Skin epidermis (tissue), 12 donors: ENCODE measurements at regions not wholly inside any gene's neighbourhood (a gene's known extent, or its start where the extent isn't known, plus 50 kb on each side); places are given as distances from the start of the nearest gene placed in this dataset.

ENCODE experiments used
- H3K27ac ChIP-seq, 21 experiments: fragments of 200-600 bp; sonication (generic) in 11 of 21; one replicate each; pipeline ENCODE4 v1.5.0; 2020; ENCODE audit warnings: mild to moderate bottlenecking in 3 of 21, inconsistent platforms in 2 of 21, moderate library complexity in 2 of 21
- H3K4me3 ChIP-seq, 7 experiments: fragments of 200-600 bp; sonication (generic) in 2 of 7; one replicate each; pipeline ENCODE4 v1.5.0; 2020; ENCODE audit warnings: inconsistent platforms in 2 of 7, mild to moderate bottlenecking in 2 of 7, moderate library complexity in 1 of 7

DNA sequence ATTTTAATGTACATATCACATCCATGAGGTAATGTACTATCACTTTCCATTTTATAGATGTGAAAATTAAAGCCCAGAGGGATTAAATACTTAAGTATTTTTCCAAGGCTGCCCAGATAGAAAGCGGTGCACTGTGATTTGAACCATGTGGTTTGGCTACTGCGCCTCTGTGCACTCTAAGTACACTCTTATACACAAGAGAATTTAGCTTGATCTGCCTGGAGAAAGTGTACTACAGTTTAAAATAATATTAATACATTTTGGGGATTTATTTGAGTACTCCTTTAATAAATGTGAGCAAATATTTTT lies 360.4 kb upstream of the ACTBL2 start:
- Histone ChIP-seq H3K4me3 (no peak overlapping the region), H3K27ac (no peak overlapping the region)

GRCh38 chr5:57842364-57843058 lies 359.9 kb upstream of the ACTBL2 start:
- Histone ChIP-seq H3K27ac (peak overlapping the region in 4 of 21 experiments; percentile 5 to 63 (median 40)), H3K4me3 (no peak overlapping the region)

DNA sequence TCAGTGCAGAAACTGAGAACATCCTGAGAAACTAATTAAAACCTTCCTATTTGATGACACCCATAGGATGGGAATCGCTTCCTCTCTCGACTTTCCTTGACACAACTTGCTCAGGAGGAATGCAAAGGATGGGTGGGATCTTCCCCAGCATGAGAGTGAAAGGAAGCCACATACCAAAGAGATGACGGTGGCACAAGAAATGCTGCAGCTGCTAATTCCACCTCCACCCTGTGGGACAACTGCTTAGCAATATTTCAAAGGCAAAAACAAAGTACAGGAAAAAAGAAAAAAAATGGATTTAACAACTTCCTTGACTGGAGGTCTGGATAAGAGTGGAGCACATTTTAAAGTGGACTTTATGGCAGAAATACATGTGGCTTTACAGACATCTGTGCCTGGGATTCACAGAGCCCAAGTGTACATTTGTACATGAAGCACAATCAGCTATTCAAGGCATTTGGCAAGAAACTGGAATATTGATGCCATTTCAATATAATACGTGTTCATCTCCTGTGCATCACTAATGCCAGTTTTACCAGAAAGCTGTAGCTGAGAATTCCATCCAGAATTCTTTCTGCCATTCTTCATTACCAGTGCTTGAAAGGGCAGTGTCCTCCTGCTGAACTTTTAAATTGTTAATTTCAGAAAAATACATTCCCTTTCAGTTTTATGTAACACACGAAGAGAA lies 359.2 kb upstream of the ACTBL2 start:
- Histone ChIP-seq H3K4me3 (no peak overlapping the region), H3K27ac (peak overlapping the region in 6 of 21 experiments; percentile 5 to 63 (median 30))

DNA sequence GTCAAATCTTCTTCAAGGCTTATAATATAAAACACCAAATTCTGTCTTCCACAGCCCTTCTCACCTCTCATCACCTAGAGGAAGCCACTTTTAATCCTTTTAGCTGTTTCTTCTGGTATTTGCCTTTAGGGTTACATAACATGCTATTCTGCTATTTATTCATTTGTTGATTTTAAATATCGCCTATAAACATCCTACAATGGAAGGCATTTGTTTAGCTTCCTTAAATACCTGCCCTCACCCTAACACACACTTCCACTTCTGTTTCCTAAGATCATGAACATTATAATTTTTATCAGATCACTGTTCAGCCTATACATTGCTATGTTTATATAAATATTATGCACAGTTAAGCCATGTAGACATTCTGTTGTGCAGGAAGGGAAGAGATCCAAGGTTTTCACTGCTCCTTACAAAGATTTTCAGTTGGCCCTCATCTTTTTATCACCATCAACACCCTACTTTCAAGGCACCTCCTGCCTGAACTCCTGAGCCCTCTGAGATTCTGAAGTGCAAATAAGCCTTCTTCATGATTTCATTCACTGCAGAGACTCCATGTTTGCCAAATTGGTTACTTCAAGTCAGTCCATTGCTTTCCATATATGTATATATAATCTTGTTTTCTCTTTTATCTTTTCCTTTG lies 356.9 kb upstream of the ACTBL2 start:
- H3K4me3 ChIP-seq = no peak overlapping the region
- peak overlapping the region in 1 of 21 experiments; percentile 17 for H3K27ac ChIP-seq

DNA sequence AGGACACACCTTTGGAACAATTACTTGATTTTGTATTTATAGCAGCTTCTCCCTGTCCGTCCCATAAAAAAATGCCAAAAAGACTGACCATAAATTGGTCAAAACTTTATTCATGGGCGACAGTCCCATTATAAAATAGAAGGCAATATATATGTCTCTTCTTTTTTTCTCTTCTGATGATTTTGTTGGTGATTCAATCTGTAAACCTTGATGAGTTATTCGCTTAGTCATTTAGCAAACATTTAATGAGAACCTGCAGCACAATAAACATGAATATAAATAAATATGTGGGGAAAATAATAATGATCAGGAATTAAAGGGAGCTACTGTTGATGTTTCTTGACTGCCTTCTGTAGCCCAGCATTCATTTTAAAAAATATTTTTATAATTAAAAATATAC lies 356.4 kb upstream of the ACTBL2 start:
- Histone ChIP-seq H3K4me3 (no peak overlapping the region), H3K27ac (peak overlapping the region in 1 of 21 experiments; percentile 17)

GRCh38 chr5:57836921-57837320 lies 354.3 kb upstream of the ACTBL2 start:
- H3K27ac ChIP-seq = peak overlapping the region in 4 of 21 experiments; percentile 25 to 52 (median 36)
- no peak overlapping the region for H3K4me3 ChIP-seq

DNA sequence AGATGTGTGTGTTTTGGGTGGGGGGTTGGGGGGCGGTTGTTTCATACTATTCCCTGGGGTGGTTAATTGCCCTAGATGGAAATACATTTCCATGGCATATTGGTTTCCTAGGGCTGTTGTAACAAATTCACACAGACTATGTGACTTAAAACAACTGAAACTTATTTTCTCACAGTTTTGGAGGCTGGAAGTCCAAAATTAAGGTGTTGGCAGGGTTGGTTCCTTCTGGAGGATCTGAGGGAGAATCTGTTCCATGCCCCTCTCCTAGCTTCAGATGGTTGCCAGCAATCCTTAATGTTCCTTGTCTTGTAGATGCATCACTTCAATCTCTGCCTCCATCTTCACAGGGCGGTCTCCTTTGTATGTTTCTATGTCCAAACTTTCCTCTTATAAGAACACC lies 353.7 kb upstream of the ACTBL2 start:
- no peak overlapping the region for H3K4me3 ChIP-seq

DNA sequence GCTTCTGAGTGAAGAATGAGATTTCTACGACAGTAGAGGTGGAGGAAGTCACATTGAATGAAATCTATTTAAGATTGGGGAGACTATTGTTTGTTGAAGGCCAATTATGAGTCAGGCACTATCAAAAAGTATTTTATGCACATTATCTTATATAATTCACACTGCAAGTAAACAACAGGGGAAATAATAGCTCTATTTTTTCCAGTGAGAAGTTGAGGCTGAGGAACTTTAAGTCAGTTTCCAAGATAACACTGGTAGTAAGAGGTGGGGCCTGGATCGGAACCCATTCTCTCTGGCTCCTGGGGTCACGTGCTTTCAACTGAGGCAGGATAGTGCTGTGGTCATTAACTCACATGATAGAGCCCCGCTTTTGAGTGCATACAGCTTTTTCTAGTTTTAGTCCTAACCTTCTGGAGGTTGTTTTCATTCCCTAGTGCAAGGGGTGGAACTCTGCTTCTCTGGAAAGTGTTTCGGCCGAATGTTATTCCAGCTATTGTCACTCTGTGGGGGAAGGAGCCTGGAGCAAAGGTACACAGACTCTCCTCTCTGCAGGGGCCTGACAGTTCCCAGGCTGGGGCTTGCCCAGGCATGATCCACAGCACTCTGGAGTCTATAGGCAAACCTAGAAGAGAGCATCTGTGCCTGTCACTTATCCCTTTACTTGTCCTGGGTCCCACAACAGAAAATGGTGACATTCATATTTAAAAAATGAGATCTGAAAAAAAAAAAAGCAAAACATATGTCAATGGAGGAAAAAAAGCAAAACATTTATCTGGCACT lies 352.4 kb upstream of the ACTBL2 start:
- Histone ChIP-seq H3K4me3 (no peak overlapping the region), H3K27ac (peak overlapping the region in 12 of 21 experiments; percentile 7 to 65 (median 43))

More for the DNA sequence above, 353.7 kb upstream of the ACTBL2 start:
- peak overlapping the region in 3 of 21 experiments; percentile 29 to 57 (median 43) for H3K27ac ChIP-seq

GRCh38 chr5:57833489-57833888 lies 350.9 kb upstream of the ACTBL2 start:
- Histone ChIP-seq H3K27ac (no peak overlapping the region), H3K4me3 (no peak overlapping the region)

DNA sequence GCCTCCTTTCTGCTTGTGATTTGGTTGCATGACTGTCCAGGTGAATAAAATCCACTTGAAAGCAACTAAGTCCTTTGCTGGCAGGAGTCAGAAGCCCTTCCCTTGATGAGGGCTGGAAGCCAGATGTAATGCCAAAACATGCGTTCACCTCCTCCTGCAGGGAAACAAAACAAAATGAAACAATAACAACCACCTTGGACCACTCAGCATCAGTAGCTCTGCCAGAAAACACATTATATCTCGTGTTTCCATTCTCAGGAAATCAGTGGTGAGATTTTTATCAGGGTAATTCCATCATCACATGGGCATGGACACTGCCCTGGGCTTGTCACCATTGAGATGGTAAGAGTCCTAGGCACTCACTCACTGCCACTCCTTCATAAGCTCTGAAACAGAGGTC lies 350.3 kb upstream of the ACTBL2 start:
- H3K27ac ChIP-seq = no peak overlapping the region
- H3K4me3 ChIP-seq = no peak overlapping the region

GRCh38 chr5:57831932-57832331 lies 349.3 kb upstream of the ACTBL2 start:
- Histone ChIP-seq H3K4me3 (no peak overlapping the region), H3K27ac (no peak overlapping the region)

DNA sequence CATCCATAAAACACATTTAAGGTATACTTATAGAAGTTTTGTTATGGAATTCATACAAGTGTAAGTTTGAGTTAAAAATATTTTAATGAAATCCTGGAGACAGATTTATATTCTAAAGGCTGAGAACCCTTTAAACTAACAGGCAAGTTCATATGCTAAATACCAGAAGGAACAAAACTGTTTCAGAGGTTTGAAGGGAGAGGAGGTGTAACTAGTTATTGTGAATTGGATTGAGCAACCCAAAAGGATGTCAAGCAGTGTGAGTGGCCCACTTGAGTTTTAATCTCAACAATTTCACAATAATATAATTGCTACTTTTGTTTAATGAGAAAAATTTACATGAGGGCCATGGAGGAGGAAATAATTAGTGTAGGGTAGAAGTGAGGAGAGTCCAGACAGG lies 348.5 kb upstream of the ACTBL2 start:
- Histone ChIP-seq H3K27ac (no peak overlapping the region), H3K4me3 (no peak overlapping the region)

DNA sequence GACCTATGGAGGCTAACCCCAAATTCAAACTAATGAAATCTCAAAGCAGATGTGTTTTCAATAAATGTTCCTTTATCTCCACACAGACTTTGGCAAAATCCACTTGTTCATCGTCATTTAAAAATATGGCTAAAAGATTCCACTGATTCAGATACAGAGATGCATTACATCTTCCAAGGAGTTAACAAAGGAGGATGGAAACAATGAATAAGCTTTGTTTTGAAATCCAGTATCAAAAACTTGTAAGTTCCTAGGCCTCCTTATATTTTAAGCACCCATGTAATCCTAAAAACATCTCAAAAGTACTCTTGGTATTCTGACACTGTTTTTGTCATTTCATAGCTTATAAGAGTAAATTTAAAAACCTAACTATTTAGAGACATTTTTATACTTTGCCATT lies 345.6 kb upstream of the ACTBL2 start:
- Histone ChIP-seq H3K4me3 (no peak overlapping the region), H3K27ac (no peak overlapping the region)

DNA sequence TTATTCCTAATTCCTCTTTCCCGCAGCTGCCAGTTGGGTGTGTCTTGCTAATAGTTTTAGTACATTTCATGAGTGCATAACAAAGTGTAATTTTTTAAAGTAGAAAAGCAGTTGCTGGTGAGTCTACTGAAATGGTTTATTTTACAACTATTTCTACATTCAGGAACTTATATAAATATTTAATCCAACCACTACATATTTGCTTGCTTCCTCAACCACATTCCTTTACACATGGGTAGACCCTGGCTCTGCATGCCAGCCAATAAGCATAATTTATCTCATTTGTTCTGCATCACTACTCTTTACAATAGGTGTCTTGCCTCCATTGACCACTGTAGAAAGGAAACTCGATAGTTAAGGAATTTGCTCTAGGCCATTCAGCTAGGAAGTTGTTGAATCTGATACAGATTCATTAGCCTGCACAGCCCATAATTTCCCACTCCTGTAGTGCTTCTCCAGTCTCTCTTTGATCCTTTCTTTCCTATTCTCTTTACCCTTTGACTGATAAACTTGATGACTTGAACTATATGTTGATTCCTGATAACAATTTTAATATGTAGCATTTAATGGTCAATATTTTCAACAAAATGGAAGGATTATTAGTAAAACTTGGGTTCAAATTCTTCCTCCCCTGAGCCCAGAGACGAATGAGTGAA lies 342.5 kb upstream of the ACTBL2 start:
- H3K4me3 ChIP-seq = no peak overlapping the region
- peak overlapping the region in 1 of 21 experiments; percentile 41 for H3K27ac ChIP-seq

DNA sequence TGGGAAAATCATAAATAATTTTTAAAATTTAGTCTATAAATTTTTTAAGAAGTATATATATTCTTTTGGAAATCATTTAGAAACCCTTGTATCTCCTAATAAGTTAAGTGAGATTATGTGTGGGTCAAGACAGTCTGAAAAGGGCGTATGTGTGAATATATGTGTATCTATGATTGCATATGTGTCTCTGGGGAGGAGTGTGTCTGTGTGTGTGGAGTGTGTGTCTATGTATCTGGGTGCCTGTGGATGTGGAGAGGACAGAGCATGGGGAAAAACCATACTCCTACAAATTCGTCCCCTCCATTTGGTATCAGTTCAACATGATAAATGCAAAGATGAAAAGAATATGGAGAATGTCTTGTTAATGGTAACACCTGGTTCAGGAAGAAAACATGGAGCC lies 342.0 kb upstream of the ACTBL2 start:
- Histone ChIP-seq H3K27ac (peak overlapping the region in 1 of 21 experiments; percentile 41), H3K4me3 (no peak overlapping the region)

- peak overlapping the region in 1 of 21 experiments; percentile 43 for H3K27ac ChIP-seq
These were observed 341.4 kb upstream of the ACTBL2 start for GRCh38 chr5:57824047-57824446.

DNA sequence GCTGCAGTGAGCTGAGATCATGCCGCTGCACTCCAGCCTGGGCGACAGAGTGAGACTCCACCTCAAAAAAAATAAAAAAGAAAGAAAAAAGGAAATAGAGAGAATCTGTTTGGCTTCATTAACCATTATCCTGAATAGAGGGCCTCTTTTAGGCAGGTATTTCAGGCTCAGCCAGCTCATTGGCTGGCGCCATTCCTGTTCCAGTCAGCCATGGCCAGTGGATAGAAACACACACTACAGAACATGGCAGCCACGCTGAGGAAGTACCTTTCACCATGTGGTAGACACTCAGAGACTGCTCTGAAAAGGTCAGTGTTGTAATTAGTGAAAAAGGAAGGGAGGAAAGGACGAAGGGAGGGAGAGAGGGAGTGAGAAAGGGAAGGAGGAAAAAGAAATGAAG lies 340.0 kb upstream of the ACTBL2 start:
- H3K27ac ChIP-seq = peak overlapping the region in 1 of 21 experiments; percentile 43
- H3K4me3 ChIP-seq = no peak overlapping the region

More at GRCh38 chr5:57824047-57824446, 341.4 kb upstream of the ACTBL2 start:
- no peak overlapping the region for H3K4me3 ChIP-seq

GRCh38 chr5:57818397-57818796 lies 335.8 kb upstream of the ACTBL2 start:
- no peak overlapping the region for H3K27ac ChIP-seq
- no peak overlapping the region for H3K4me3 ChIP-seq

DNA sequence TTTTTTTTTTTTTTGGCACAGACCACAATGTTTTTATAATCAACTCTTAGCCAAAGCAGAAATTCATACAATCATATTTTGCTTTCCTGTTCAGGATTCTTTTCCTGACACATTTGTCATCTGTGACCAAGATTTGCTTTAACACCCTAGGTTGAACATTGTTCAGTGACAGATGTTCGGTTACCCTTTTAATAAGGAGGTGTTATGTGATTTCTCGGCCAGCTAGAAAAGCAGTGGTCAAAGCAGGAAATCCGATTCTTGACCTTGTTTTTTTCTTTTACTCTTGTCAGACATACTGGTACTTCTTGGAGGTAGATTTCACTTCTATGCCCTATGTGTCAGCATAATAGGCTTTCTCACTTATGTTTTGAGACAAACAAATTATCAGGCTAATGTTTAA lies 335.3 kb upstream of the ACTBL2 start:
- Histone ChIP-seq H3K4me3 (no peak overlapping the region), H3K27ac (no peak overlapping the region)

DNA sequence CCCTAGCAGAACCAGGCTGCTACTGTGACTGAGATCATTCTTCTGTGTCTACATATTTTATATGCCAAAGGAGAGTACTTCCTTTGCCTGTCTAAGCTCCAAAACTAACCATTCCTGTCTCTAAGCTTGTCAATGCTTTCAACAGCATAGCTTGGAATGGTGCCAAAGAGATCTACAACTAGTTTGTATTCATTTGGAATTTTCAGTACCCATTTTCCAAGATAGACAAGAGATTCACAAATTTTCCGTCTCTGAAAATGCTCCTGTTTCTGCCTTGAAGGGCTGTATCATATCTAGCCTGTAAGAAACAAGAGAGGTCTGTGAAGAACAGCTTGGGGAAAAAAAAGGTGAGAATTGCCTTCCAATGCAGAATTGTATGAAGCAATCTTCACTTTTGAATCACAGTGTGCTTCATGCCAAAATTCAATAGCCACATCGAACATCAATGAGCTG lies 334.4 kb upstream of the ACTBL2 start:
- Histone ChIP-seq H3K27ac (peak overlapping the region in 1 of 21 experiments; percentile 31), H3K4me3 (no peak overlapping the region)
